ENCODE measurements at regions not wholly inside any gene's neighbourhood (a gene's known extent, or its start where the extent isn't known, plus 50 kb on each side); places are given as distances from the start of the nearest gene placed in this dataset.

- TF ChIP-seq EZH2 (IDR thresholded peaks at IDR 0.05; ENCODE audit: borderline replicate concordance) (no peak), EZH2phosphoT487 (IDR thresholded peaks at IDR 0.05; ENCODE audit: low read depth, severe bottlenecking, unreplicated experiment) (no peak)
- TF ChIP-seq, protein P1, sequence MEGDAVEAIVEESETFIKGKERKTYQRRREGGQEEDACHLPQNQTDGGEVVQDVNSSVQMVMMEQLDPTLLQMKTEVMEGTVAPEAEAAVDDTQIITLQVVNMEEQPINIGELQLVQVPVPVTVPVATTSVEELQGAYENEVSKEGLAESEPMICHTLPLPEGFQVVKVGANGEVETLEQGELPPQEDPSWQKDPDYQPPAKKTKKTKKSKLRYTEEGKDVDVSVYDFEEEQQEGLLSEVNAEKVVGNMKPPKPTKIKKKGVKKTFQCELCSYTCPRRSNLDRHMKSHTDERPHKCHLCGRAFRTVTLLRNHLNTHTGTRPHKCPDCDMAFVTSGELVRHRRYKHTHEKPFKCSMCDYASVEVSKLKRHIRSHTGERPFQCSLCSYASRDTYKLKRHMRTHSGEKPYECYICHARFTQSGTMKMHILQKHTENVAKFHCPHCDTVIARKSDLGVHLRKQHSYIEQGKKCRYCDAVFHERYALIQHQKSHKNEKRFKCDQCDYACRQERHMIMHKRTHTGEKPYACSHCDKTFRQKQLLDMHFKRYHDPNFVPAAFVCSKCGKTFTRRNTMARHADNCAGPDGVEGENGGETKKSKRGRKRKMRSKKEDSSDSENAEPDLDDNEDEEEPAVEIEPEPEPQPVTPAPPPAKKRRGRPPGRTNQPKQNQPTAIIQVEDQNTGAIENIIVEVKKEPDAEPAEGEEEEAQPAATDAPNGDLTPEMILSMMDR (IDR thresholded peaks at IDR 0.05; ENCODE audit: poor library complexity), result no peak
- H3K9me3 ChIP-seq (ENCODE audit: low read depth), result no peaks in the 10 kb centered on the region
- no peak overlapping the region for H3K4me2 ChIP-seq
- H2AFZ ChIP-seq, result no peak overlapping the region
- no peak for DNase-seq (ENCODE audit: low spot score)
- no peak overlapping the region for H3K27ac ChIP-seq
- 87% methylated on average over 3 of the region's 3 CpGs for WGBS (ENCODE audit: low lambda C conversion rate, missing lambda C conversion rate)
- no peaks in the 10 kb centered on the region for H3K9me2 ChIP-seq (replicated peaks; ENCODE audit: insufficient read depth)
- no peaks in the 10 kb centered on the region for H4K20me1 ChIP-seq (ENCODE audit: insufficient read depth, poor library complexity, severe bottlenecking)
- peaks cover 11% of the 10 kb centered on the region for H3K4me1 ChIP-seq (ENCODE audit: insufficient read depth)
- H3K79me2 ChIP-seq, result no peaks in the 10 kb centered on the region
- no peak overlapping the region for H3K4me3 ChIP-seq
- H3K36me3 ChIP-seq (replicated peaks; ENCODE audit: insufficient read depth, low read depth), result no peaks in the 10 kb centered on the region
- no peaks in the 10 kb centered on the region for H3K27me3 ChIP-seq
Observed at GRCh38 chr13:40399756-40400155, 266.7 kb downstream of the FOXO1 start.

DNA sequence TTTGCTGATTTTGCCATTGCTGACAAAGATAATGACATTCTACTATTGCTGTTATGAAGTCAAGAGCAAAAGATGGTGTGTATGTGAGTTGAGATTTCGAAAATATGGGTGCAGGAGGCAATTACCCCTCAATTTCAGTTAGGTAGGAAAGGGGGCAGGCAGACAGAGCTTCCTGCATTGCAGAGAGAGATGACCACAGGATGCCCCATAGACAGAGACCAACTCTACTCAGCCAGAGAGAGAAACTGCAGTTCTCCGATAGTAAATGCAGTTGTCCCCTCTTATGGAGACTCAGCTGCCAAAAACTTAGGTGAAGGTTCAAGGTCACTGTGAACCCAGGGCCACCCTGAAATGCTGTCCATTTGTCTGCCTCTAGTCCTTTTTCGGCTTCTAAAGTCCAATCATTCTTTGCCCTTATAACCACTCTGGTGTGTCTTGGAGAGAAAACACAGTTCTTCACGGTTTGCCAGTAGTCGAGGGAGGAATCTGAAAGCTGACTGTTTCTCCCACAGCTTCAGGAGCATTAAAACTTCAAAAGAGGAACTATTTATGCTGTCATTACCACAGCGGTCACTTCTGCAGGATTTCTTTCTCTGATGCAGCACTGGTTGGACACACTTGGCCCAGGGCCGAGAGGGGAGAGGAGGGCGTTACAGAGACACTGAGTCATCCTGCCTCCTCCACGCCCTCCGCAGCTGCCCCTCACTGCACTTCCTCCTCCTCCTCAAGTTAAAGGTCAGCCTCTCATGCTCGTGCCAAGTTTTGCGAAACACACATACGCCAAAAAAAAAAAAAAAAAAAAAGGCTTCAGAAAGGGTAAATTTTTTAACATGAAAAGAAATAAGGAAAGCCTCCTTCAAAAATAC is 264.3 kb downstream of the FOXO1 start:
- Histone ChIP-seq H3K27me3 (no peaks in the 10 kb centered on the region), H3K36me3 (replicated peaks; ENCODE audit: insufficient read depth, low read depth) (no peaks in the 10 kb centered on the region), H2AFZ (no peak overlapping the region), H3K27ac (peak overlapping the region; percentile 62), H3K9me3 (ENCODE audit: low read depth) (no peaks in the 10 kb centered on the region), H4K20me1 (ENCODE audit: insufficient read depth, poor library complexity, severe bottlenecking) (no peaks in the 10 kb centered on the region), H3K4me2 (peak overlapping the region; percentile 59), H3K4me1 (ENCODE audit: insufficient read depth) (peaks cover 11% of the 10 kb centered on the region), H3K9me2 (replicated peaks; ENCODE audit: insufficient read depth) (no peaks in the 10 kb centered on the region), H3K79me2 (no peaks in the 10 kb centered on the region), H3K4me3 (no peak overlapping the region)
- WGBS (ENCODE audit: low lambda C conversion rate, missing lambda C conversion rate), result 30% methylated on average over 13 of the region's 13 CpGs
- DNase-seq (ENCODE audit: low spot score), result peak; percentile 88
- no peak for TF ChIP-seq EZH2 (IDR thresholded peaks at IDR 0.05; ENCODE audit: borderline replicate concordance)
- TF ChIP-seq EZH2phosphoT487 (IDR thresholded peaks at IDR 0.05; ENCODE audit: low read depth, severe bottlenecking, unreplicated experiment), result no peak
- TF ChIP-seq, protein P1 (IDR thresholded peaks at IDR 0.05; ENCODE audit: poor library complexity), result no peak

- TF ChIP-seq, protein P1 (IDR thresholded peaks at IDR 0.05; ENCODE audit: poor library complexity), result no peak
- no peak for TF ChIP-seq EZH2 (IDR thresholded peaks at IDR 0.05; ENCODE audit: borderline replicate concordance)
- no peak for TF ChIP-seq EZH2phosphoT487 (IDR thresholded peaks at IDR 0.05; ENCODE audit: low read depth, severe bottlenecking, unreplicated experiment)
- H3K79me2 ChIP-seq, result no peaks in the 10 kb centered on the region
- H3K9me2 ChIP-seq (replicated peaks; ENCODE audit: insufficient read depth), result no peaks in the 10 kb centered on the region
- H3K4me1 ChIP-seq (ENCODE audit: insufficient read depth), result peaks cover 11% of the 10 kb centered on the region
- no peaks in the 10 kb centered on the region for H3K9me3 ChIP-seq (ENCODE audit: low read depth)
- peak overlapping the region; percentile 49 for H3K4me2 ChIP-seq
- no peak overlapping the region for H2AFZ ChIP-seq
- DNase-seq (ENCODE audit: low spot score), result no peak
- no peaks in the 10 kb centered on the region for H3K27me3 ChIP-seq
- no peak overlapping the region for H3K4me3 ChIP-seq
- no peaks in the 10 kb centered on the region for H4K20me1 ChIP-seq (ENCODE audit: insufficient read depth, poor library complexity, severe bottlenecking)
- H3K27ac ChIP-seq, result peak overlapping the region; percentile 39
- H3K36me3 ChIP-seq (replicated peaks; ENCODE audit: insufficient read depth, low read depth), result no peaks in the 10 kb centered on the region
- 36% methylated on average over 9 of the region's 9 CpGs for WGBS (ENCODE audit: low lambda C conversion rate, missing lambda C conversion rate)
Observed at GRCh38 chr13:40402931-40403431, 263.5 kb downstream of the FOXO1 start.
